ENCODE measurements at regions not wholly inside any gene's neighbourhood (a gene's known extent, or its start where the extent isn't known, plus 50 kb on each side); places are given as distances from the start of the nearest gene placed in this dataset.
"Not testable (repeated sequence)": the region's sequence is repeated elsewhere in the genome, so short reads cannot be mapped to it uniquely, and the experiment has no call there.

DNA sequence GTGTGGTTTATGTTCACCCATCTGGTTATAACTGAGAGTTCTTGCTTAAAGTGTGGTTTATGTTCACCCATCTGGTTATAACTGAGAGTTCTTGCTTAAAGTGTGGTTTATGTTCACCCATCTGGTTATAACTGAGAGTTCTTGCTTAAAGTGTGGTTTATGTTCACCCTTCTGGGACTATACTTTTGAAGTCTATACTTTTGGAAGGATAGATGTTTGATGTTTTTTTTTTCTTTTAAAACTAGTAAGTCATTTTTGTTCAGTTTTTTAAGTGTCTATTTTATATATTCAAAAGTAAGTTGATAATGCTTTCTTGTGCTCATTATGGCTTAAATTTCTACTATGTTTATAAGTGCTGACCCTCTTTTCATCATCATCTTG, 155.3 kb downstream of the SYT15 start:
- TF ChIP-seq EZH2 (IDR thresholded peaks at IDR 0.05; ENCODE audit: insufficient read depth, poor library complexity, severe bottlenecking); EZH2phosphoT487 (IDR thresholded peaks at IDR 0.05; ENCODE audit: insufficient read depth, low read depth): not testable (repeated sequence)
